Fibroblast of skin of left quadriceps (primary cell): ENCODE measurements at regions not wholly inside any gene's neighbourhood (a gene's known extent, or its start where the extent isn't known, plus 50 kb on each side); places are given as distances from the start of the nearest gene placed in this dataset.

Experiments
- DNase-seq, 2 experiments: peaks; one replicate each; pipeline ENCODE4 v3.0.0-alpha.2; 2013; ENCODE audit warnings: low read depth in 2 of 2

GRCh38 chr6:167774881-167775280 lies 51.8 kb upstream of the AFDN start:
- DNase-seq, result no peak

GRCh38 chr6:167776906-167777627 lies 49.6 kb upstream of the AFDN start:
- no peak for DNase-seq
